Activated B cell treated with CpG ODN at 0.5 μM for 24 hours (primary cell): ENCODE measurements at regions not wholly inside any gene's neighbourhood (a gene's known extent, or its start where the extent isn't known, plus 50 kb on each side); places are given as distances from the start of the nearest gene placed in this dataset.
"Not testable (repeated sequence)": the region's sequence is repeated elsewhere in the genome, so short reads cannot be mapped to it uniquely, and the experiment has no call there.

Source experiments
- ATAC-seq: fragments of 200-7000 bp; cut with Tn5 transposase; one replicate; pipeline ENCODE4 v1.10.0; 2021; ENCODE audit warnings: low read depth, mild to moderate bottlenecking, moderate library complexity
- CTCF ChIA-PET: fragments of 350-600 bp; sonication (Branson Sonifier 250); formaldehyde crosslinking; loops from one replicate; lab custom pipeline; 2021; ENCODE audit warnings: antibody characterized with exemption; lab: Charles Lee
- POLR2A ChIA-PET: fragments of 350-600 bp; sonication (Branson Sonifier 250); formaldehyde crosslinking; loops from one replicate; lab custom pipeline; 2021; ENCODE audit warnings: antibody characterized with exemption; lab: Charles Lee
- DNase-seq: peaks from one replicate; pipeline ENCODE4 v3.0.0; 2022
- H3K27ac Mint-ChIP-seq: one replicate; pipeline ENCODE4 v1.8.0; 2020; ENCODE audit warnings: mixed read lengths
- H3K27me3 Mint-ChIP-seq: one replicate; pipeline ENCODE4 v1.8.0; 2021; ENCODE audit warnings: mixed read lengths
- H3K36me3 Mint-ChIP-seq: one replicate; pipeline ENCODE4 v1.8.0; 2021; ENCODE audit warnings: low read depth, mixed read lengths
- H3K4me1 Mint-ChIP-seq: one replicate; pipeline ENCODE4 v1.8.0; 2021; ENCODE audit warnings: mixed read lengths
- H3K4me3 Mint-ChIP-seq: one replicate; pipeline ENCODE4 v1.8.0; 2020; ENCODE audit warnings: mild to moderate bottlenecking, mixed read lengths
- H3K9me3 Mint-ChIP-seq: one replicate; pipeline ENCODE4 v1.8.0; 2020; ENCODE audit warnings: mixed read lengths
- intact Hi-C: fragments of 100-400 bp; cut with micrococcal nuclease; formaldehyde crosslinking; loops from one replicate; pipeline ENCODE4 v1.15.1; 2024
- TF ChIP-seq, protein P1 (sequence below): fragments of 200-600 bp; IDR thresholded peaks from one replicate; pipeline ENCODE4 v1.8.0; 2022; ENCODE audit warnings: antibody characterized with exemption, mild to moderate bottlenecking

DNA sequence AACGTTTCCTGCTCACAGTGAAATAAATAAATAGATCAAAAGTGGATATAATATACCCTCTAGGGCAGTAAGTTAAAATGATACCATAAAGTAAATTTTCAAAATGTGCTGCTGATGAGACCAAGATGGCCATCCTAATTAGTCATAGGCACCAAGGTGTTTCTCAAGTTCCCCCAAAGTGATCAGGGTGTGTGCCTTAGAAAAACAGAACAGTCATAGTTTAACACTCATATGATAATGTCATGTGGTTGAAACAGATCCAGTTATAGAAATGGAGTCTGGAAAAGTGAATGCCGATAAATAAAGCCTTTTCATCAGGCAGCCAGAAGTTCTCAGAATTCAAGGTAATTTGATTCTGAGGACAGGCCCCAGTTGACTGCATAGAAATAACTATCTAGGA, 161.5 kb upstream of the CDKN2B start:
- H3K27ac Mint-ChIP-seq: peak overlapping the region; percentile 81
- intact Hi-C loops: loop anchor here (2.0 kb wide), 1 partner anchor 70 kb away; no protein-coding TSS in a partner anchor
- no peak for DNase-seq
- TF ChIP-seq, protein P1, sequence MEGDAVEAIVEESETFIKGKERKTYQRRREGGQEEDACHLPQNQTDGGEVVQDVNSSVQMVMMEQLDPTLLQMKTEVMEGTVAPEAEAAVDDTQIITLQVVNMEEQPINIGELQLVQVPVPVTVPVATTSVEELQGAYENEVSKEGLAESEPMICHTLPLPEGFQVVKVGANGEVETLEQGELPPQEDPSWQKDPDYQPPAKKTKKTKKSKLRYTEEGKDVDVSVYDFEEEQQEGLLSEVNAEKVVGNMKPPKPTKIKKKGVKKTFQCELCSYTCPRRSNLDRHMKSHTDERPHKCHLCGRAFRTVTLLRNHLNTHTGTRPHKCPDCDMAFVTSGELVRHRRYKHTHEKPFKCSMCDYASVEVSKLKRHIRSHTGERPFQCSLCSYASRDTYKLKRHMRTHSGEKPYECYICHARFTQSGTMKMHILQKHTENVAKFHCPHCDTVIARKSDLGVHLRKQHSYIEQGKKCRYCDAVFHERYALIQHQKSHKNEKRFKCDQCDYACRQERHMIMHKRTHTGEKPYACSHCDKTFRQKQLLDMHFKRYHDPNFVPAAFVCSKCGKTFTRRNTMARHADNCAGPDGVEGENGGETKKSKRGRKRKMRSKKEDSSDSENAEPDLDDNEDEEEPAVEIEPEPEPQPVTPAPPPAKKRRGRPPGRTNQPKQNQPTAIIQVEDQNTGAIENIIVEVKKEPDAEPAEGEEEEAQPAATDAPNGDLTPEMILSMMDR: no peak
- H3K4me1 Mint-ChIP-seq: peaks cover 56% of the 10 kb centered on the region
- no peaks in the 10 kb centered on the region for H3K9me3 Mint-ChIP-seq
- no peaks in the 10 kb centered on the region for H3K36me3 Mint-ChIP-seq
- ChIA-PET POLR2A (no interaction called here), CTCF (no interaction called here)
- H3K27me3 Mint-ChIP-seq: no peaks in the 10 kb centered on the region
- ATAC-seq: no peak
- peak overlapping the region; percentile 42 for H3K4me3 Mint-ChIP-seq

DNA sequence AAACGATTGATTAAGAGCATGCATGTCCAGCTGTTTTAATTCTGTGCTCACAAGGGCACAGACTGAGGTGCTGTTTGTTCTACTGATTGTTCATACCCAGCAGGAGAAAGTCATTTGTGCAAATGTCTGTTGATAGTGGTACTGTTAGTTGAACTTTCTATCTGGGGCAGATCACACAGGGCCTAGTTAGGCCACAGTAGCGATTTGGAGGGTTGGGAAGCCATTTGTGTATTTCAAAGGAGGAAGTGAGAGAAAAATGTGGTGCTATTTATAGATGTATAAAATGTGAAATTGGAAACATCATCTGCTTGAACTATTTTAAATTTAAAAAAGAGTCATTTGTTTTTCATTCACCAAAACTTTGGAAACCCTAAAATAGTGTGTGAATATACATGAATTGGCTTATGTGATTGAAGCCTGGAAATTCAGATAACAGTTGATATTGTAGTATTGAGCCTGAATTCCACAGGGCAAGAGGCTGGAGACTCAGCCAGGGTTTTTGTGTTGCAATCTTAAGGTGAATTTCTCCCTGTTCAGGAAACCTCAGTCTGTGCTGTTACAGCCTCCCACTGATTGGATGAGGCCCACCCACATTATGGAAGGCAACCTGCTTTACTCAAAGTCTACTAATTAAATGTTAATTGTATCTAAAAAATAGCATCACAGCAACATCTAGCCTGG, 162.0 kb upstream of the CDKN2B start:
- Mint-ChIP-seq H3K27me3 (no peaks in the 10 kb centered on the region), H3K4me1 (peaks cover 56% of the 10 kb centered on the region), H3K9me3 (no peaks in the 10 kb centered on the region), H3K4me3 (peak overlapping the region; percentile 42), H3K27ac (peak overlapping the region; percentile 81), H3K36me3 (no peaks in the 10 kb centered on the region)
- intact Hi-C loops: loop anchor here (1.0 to 2.0 kb wide), 3 partner anchors 10 to 70 kb away; no protein-coding TSS in a partner anchor
- DNase-seq (no peak), ATAC-seq (peak; percentile 82)
- CTCF ChIA-PET: no interaction called here
- POLR2A ChIA-PET: no interaction called here
- TF ChIP-seq, protein P1: no peak

DNA sequence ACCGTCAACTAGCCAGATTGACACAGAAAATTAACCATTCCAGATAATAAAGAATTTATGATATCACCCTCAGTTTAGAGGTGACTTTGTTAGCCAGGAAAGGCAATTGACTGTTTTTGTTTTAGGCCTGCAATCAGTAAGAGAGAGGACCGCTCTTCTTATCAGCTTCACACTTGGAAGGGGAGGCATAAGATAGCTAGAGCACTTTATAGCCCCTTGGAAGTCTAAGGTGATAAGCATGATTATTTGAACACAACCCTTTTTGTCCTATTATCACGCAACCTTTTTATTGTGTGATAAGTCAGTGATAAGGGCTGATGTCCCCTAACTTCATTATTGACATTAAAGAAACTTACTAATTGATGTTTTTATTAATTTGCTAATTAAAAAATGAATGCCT, 162.6 kb upstream of the CDKN2B start:
- H3K27me3 Mint-ChIP-seq: no peaks in the 10 kb centered on the region
- DNase-seq (no peak), ATAC-seq (no peak)
- peaks cover 60% of the 10 kb centered on the region for H3K4me1 Mint-ChIP-seq
- H3K9me3 Mint-ChIP-seq: no peaks in the 10 kb centered on the region
- H3K27ac Mint-ChIP-seq: peak overlapping the region; percentile 81
- POLR2A ChIA-PET: no interaction called here
- TF ChIP-seq, protein P1: no peak
- no peaks in the 10 kb centered on the region for H3K36me3 Mint-ChIP-seq
- H3K4me3 Mint-ChIP-seq: peak overlapping the region; percentile 42
- intact Hi-C loops: loop anchor here (1.0 to 2.0 kb wide), 3 partner anchors 10 to 69 kb away; no protein-coding TSS in a partner anchor
- CTCF ChIA-PET: no interaction called here

DNA sequence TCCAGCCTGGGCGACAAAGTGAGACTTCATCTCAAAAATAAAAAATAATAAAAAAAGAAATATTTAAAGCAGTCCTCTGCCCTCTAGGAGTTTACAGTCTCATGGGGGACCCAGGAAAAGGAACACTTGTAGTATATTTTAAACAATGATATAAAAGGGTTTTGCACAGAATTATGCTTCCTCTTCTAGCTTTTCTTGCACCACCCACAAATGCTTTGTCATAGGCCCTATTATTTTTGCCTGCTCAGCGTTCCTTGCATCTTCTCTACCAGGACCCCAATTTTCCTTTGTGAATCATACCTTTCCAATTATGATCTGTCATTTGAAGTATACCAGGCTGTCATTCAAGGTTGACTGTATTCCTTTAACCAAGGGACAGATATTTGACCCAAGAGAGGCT, 164.8 kb upstream of the CDKN2B start:
- TF ChIP-seq, protein P1: no peak
- Mint-ChIP-seq H3K36me3 (peaks cover 2% of the 10 kb centered on the region), H3K27ac (no peak overlapping the region), H3K9me3 (peaks cover 4% of the 10 kb centered on the region), H3K4me1 (peaks cover 59% of the 10 kb centered on the region), H3K4me3 (no peak overlapping the region), H3K27me3 (no peaks in the 10 kb centered on the region)
- POLR2A ChIA-PET: no interaction called here
- intact Hi-C loops: no loop called here
- CTCF ChIA-PET: interaction anchor here (1.6 kb wide), 1 partner anchor 205 kb away, joined by 4 read pairs; no protein-coding TSS in a partner anchor
- DNase-seq: no peak
- ATAC-seq: no peak

DNA sequence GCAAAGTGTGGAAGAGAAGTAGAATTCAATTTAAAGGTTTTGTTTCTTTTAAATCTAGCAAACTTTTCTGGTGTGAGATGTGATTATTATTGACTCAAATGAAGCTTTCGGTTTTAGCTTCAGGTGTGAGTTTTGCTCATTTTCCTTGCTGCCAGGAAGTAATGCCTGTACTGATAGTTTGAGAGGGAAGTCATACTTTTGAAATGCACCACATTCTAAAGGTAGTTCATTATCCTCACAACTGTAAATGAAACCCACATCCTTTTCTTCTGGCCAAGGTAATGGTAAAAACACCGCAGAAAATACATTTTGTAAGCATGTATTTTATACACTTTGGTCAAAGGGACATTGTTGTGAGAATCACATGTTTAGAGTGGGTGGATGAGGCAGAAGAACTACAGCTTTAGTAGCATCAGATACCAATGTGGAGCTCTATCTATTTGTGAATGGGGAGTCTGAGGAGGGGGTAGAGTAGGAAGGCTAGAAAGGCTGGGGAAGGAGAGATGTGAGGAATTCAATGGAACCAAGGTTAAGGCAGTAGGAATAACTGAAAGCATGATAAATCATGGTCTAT, 167.0 kb upstream of the CDKN2B start:
- no peak overlapping the region for H3K27ac Mint-ChIP-seq
- intact Hi-C loops: no loop called here
- TF ChIP-seq, protein P1: no peak
- DNase-seq: no peak
- POLR2A ChIA-PET: interaction anchor here (1.4 kb wide), 1 partner anchor 17 kb away, joined by 3 read pairs; no protein-coding TSS in a partner anchor
- H3K36me3 Mint-ChIP-seq: peaks cover 2% of the 10 kb centered on the region
- peaks cover 52% of the 10 kb centered on the region for H3K4me1 Mint-ChIP-seq
- H3K27me3 Mint-ChIP-seq: no peaks in the 10 kb centered on the region
- no peak for ATAC-seq
- H3K4me3 Mint-ChIP-seq: no peak overlapping the region
- CTCF ChIA-PET: no interaction called here
- H3K9me3 Mint-ChIP-seq: peaks cover 6% of the 10 kb centered on the region

DNA sequence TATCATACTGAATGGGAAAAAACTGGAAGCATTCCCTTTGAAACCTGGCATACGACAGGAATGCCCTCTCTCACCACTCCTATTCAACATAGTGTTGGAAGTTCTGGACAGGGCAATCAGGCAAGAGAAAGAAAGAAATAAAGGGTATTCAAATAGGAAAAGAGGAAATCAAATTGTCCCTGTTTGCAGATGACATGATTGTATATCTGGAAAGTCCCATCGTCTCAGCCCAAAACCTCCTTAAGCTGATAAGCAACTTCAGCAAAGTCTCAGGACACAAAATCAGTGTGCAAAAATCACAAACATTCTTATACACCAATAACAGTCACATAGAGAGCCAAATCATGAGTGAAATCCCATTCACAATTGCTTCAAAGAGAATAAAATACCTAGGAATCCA, 171.9 kb upstream of the CDKN2B start:
- CTCF ChIA-PET, H3K36me3 Mint-ChIP-seq, H3K9me3 Mint-ChIP-seq, POLR2A ChIA-PET, ATAC-seq, DNase-seq, H3K27me3 Mint-ChIP-seq, H3K27ac Mint-ChIP-seq: not testable (repeated sequence)
- H3K4me1 Mint-ChIP-seq: peaks cover 26% of the 10 kb centered on the region
- intact Hi-C loops: loop anchor here (1.0 to 2.0 kb wide), 2 partner anchors 10 to 16 kb away; no protein-coding TSS in a partner anchor
- H3K4me3 Mint-ChIP-seq: peak overlapping the region; percentile 28
